CD4-positive, alpha-beta T cell (primary cell): ENCODE measurements at regions not wholly inside any gene's neighbourhood (a gene's known extent, or its start where the extent isn't known, plus 50 kb on each side); places are given as distances from the start of the nearest gene placed in this dataset.
"Not testable (repeated sequence)": the region's sequence is repeated elsewhere in the genome, so short reads cannot be mapped to it uniquely, and the experiment has no call there.

Experiments
- ATAC-seq: fragments of 200-7000 bp; cut with Tn5 transposase; one replicate; pipeline ENCODE4 v1.10.0; 2022; ENCODE audit warnings: mild to moderate bottlenecking; ENCODE audit not compliant: poor library complexity
- CTCF ChIA-PET: fragments of 350-600 bp; sonication (Branson Sonifier 250); formaldehyde crosslinking; loops from one replicate; lab custom pipeline; 2021; ENCODE audit warnings: antibody characterized with exemption, inconsistent platforms; lab: Charles Lee
- POLR2A ChIA-PET: fragments of 350-600 bp; sonication (Branson Sonifier 250); formaldehyde crosslinking; loops from one replicate; lab custom pipeline; 2021; ENCODE audit warnings: antibody characterized with exemption, inconsistent platforms; lab: Charles Lee
- DNase-seq, 14 experiments: peaks; one replicate each; pipeline ENCODE4 v3.0.0-alpha.2; 2013 to 2020; ENCODE audit warnings: mixed read lengths in 2 of 14
- H3K27ac ChIP-seq, 2 donors: one replicate each; pipeline versions ENCODE4 v1.5.1 to v1.7.0; 2013; ENCODE audit warnings: low read length in 2 of 2, low read depth in 1 of 2, mild to moderate bottlenecking in 1 of 2
- H3K27me3 ChIP-seq, 2 experiments: 1 replicate in 1 of 2; 2 replicates in 1 of 2; pipeline versions ENCODE4 v1.6.1 to v1.7.0; 2013; ENCODE audit warnings: low read length in 2 of 2, control low read depth in 1 of 2, mild to moderate bottlenecking in 1 of 2, moderate library complexity in 1 of 2; ENCODE audit not compliant: insufficient read depth in 2 of 2, control insufficient read depth in 1 of 2
- H3K36me3 ChIP-seq: one replicate; pipeline ENCODE4 v1.6.1; 2013; ENCODE audit warnings: low read length, control low read depth; ENCODE audit not compliant: insufficient read depth
- H3K4me1 ChIP-seq: one replicate; pipeline ENCODE4 v1.6.1; 2013; ENCODE audit warnings: low read length, control low read depth; ENCODE audit not compliant: insufficient read depth
- H3K4me3 ChIP-seq: one replicate; pipeline ENCODE4 v1.5.1; 2013; ENCODE audit warnings: mild to moderate bottlenecking, low read length, moderate library complexity
- H3K9me3 ChIP-seq, 2 experiments: 1 replicate in 1 of 2; 2 replicates in 1 of 2; pipeline versions ENCODE4 v1.6.1 to v1.7.0; 2013; ENCODE audit warnings: low read length in 2 of 2, mild to moderate bottlenecking in 2 of 2, control low read depth in 1 of 2, moderate library complexity in 1 of 2; ENCODE audit not compliant: control insufficient read depth in 1 of 2, insufficient read depth in 1 of 2
- H3K27ac Mint-ChIP-seq: one replicate; pipeline ENCODE4 v1.8.0; 2020; ENCODE audit warnings: mixed read lengths
- H3K27me3 Mint-ChIP-seq: one replicate; pipeline ENCODE4 v1.8.0; 2021; ENCODE audit warnings: mixed read lengths
- H3K36me3 Mint-ChIP-seq: one replicate; pipeline ENCODE4 v1.8.0; 2021; ENCODE audit warnings: low read depth, mixed read lengths
- H3K4me1 Mint-ChIP-seq: one replicate; pipeline ENCODE4 v1.8.0; 2021; ENCODE audit warnings: low read depth, mixed read lengths
- H3K4me3 Mint-ChIP-seq: one replicate; pipeline ENCODE4 v1.8.0; 2020; ENCODE audit warnings: mild to moderate bottlenecking, mixed read lengths
- H3K9me3 Mint-ChIP-seq: one replicate; pipeline ENCODE4 v1.8.0; 2020; ENCODE audit warnings: mixed read lengths
- CTCF ChIP-seq: fragments of 200-600 bp; IDR thresholded peaks from one replicate; pipeline ENCODE4 v1.8.0; 2022; ENCODE audit warnings: antibody characterized with exemption, mild to moderate bottlenecking
- intact Hi-C, 2 experiments: fragments of 100-400 bp; cut with DNase I in 1 of 2; cut with micrococcal nuclease in 1 of 2; formaldehyde crosslinking; loops; one replicate each; pipeline versions ENCODE4 v1.15.1 to v1.9.0; 2023 to 2025; cut with DNase I, micrococcal nuclease

DNA sequence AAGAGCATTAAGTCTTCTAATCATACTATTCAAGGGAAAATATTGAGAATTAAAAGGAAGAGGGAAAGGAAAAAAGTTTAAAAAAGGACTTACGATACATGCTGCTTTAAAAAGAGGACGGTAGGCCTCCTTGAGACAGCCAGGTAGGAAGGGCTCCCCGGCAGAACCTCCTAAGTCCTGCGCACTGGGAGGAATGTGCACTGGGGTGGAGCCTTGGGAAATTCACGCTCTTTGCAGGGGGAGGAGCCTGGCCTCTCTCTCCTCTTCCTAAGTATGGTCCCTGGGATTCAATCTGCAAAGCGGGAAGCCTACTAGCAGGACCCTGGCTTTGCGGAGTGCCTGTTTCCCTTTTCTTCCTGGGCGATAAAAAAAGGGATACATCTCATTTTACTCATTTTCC, 553.0 kb downstream of the RPS29 start:
- Mint-ChIP-seq H3K9me3 (no peaks in the 10 kb centered on the region), H3K36me3 (no peaks in the 10 kb centered on the region), H3K27me3 (no peaks in the 10 kb centered on the region), H3K4me3 (no peak overlapping the region), H3K4me1 (no peaks in the 10 kb centered on the region), H3K27ac (no peak overlapping the region)
- ATAC-seq (no peak), DNase-seq (no peak)
- H3K4me1 ChIP-seq, result no peaks in the 10 kb centered on the region
- H3K27me3 ChIP-seq, result no peaks in the 10 kb centered on the region
- CTCF ChIA-PET, result no interaction called here
- POLR2A ChIA-PET, result no interaction called here
- H3K36me3 ChIP-seq, result no peaks in the 10 kb centered on the region
- H3K4me3 ChIP-seq, result no peak overlapping the region
- TF ChIP-seq CTCF, result no peak
- intact Hi-C loops, result no loop called here
- H3K27ac ChIP-seq, result no peak overlapping the region
- H3K9me3 ChIP-seq, result peaks cover 0 to 3% of the 10 kb centered on the region in 2 experiments

DNA sequence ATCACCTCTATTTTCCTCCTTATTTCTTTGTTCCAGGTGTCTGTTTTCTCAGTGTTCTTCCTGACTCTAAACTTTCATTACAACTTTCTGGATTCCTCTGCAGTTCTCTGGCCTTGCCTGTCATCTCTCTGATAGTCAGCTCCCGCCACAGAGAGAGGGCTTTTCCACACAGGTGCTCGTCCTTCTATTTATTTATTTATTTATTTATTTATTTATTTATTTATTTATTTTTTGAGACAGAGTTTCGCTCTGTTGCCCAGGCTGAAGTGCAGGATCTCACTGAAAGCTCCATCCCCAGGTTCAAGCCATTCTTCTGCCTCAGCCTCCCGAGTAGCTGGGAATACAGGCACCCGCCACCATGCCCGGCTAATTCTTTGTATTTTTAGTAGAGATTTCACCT, 554.5 kb downstream of the RPS29 start:
- H3K27me3 ChIP-seq, H3K27ac Mint-ChIP-seq, H3K27ac ChIP-seq, H3K9me3 ChIP-seq, H3K36me3 ChIP-seq, H3K4me3 Mint-ChIP-seq, ATAC-seq, H3K4me3 ChIP-seq, DNase-seq, intact Hi-C loops, H3K4me1 Mint-ChIP-seq, CTCF ChIA-PET, H3K36me3 Mint-ChIP-seq, POLR2A ChIA-PET, H3K27me3 Mint-ChIP-seq, H3K9me3 Mint-ChIP-seq, H3K4me1 ChIP-seq: not testable (repeated sequence)

GRCh38 chr14:49019467-49020115, 566.6 kb downstream of the RPS29 start:
- Mint-ChIP-seq H3K27me3 (peaks cover 4% of the 10 kb centered on the region), H3K4me1 (no peaks in the 10 kb centered on the region), H3K27ac (no peak overlapping the region), H3K9me3 (peaks cover 2% of the 10 kb centered on the region), H3K36me3 (no peaks in the 10 kb centered on the region), H3K4me3 (no peak overlapping the region)
- no peak for DNase-seq
- Histone ChIP-seq H3K27me3 (no peaks in the 10 kb centered on the region), H3K9me3 (no peaks in the 10 kb centered on the region), H3K4me1 (no peaks in the 10 kb centered on the region), H3K4me3 (no peak overlapping the region), H3K36me3 (no peaks in the 10 kb centered on the region), H3K27ac (no peak overlapping the region)
- TF ChIP-seq CTCF, result no peak
- CTCF ChIA-PET, result no interaction called here
- ATAC-seq, result no peak
- POLR2A ChIA-PET, result no interaction called here
- intact Hi-C loops, result no loop called here

- DNase-seq (no peak), ATAC-seq (no peak)
- peaks cover under 1% of the 10 kb centered on the region for H3K27me3 Mint-ChIP-seq
- ChIA-PET POLR2A (no interaction called here), CTCF (no interaction called here)
- peaks cover 2% of the 10 kb centered on the region for H3K9me3 Mint-ChIP-seq
- Histone ChIP-seq H3K36me3 (no peaks in the 10 kb centered on the region), H3K4me3 (no peak overlapping the region), H3K27ac (no peak overlapping the region), H3K27me3 (no peaks in the 10 kb centered on the region), H3K9me3 (no peaks in the 10 kb centered on the region), H3K4me1 (no peaks in the 10 kb centered on the region)
- no peak for TF ChIP-seq CTCF
- H3K4me1 Mint-ChIP-seq, result no peaks in the 10 kb centered on the region
- intact Hi-C loops, result no loop called here
- H3K4me3 Mint-ChIP-seq, result no peak overlapping the region
- no peak overlapping the region for H3K27ac Mint-ChIP-seq
- H3K36me3 Mint-ChIP-seq, result no peaks in the 10 kb centered on the region
Observed at GRCh38 chr14:49017447-49017846, 568.7 kb downstream of the RPS29 start.
